NCI-H2029 (cell line): ENCODE measurements at regions not wholly inside any gene's neighbourhood (a gene's known extent, or its start where the extent isn't known, plus 50 kb on each side); places are given as distances from the start of the nearest gene placed in this dataset.
A peak's percentile ranks its signal among the peaks of the same experiment; 100 is the strongest.
"Not testable (repeated sequence)": the region's sequence is repeated elsewhere in the genome, so short reads cannot be mapped to it uniquely, and the experiment has no call there.

ENCODE experiments used
- DNase-seq: peaks from one replicate; lab custom pipeline; 2025; lab: John Stamatoyannopoulos, UW

GRCh38 chr12:85425926-85426325 lies 145.9 kb downstream of the ALX1 start:
- no peak for DNase-seq

- DNase-seq: not testable (repeated sequence)
These were observed 153.1 kb downstream of the ALX1 start for GRCh38 chr12:85433148-85433547.

GRCh38 chr12:85440271-85440670 lies 160.3 kb downstream of the ALX1 start:
- DNase-seq: no peak

- DNase-seq: no peak
These were observed 161.0 kb downstream of the ALX1 start for GRCh38 chr12:85441025-85441424.

GRCh38 chr12:85441741-85442140 lies 161.7 kb downstream of the ALX1 start:
- peak; percentile 3 for DNase-seq

- no peak for DNase-seq
These were observed 165.3 kb downstream of the ALX1 start for GRCh38 chr12:85445060-85445938.

GRCh38 chr12:85448031-85448430 lies 168.0 kb downstream of the ALX1 start:
- no peak for DNase-seq

- peak; percentile 3 for DNase-seq
These were observed 168.6 kb downstream of the ALX1 start for GRCh38 chr12:85448548-85449139.

GRCh38 chr12:85457016-85457415 lies 177.0 kb downstream of the ALX1 start:
- no peak for DNase-seq

GRCh38 chr12:85461127-85461526 lies 181.1 kb downstream of the ALX1 start:
- no peak for DNase-seq

- DNase-seq: no peak
These were observed 182.9 kb downstream of the ALX1 start for GRCh38 chr12:85462888-85463287.

GRCh38 chr12:85466890-85467289 lies 186.9 kb downstream of the ALX1 start:
- DNase-seq: no peak

- peak; percentile 59 for DNase-seq
These were observed 188.5 kb downstream of the ALX1 start for GRCh38 chr12:85468356-85469157.

GRCh38 chr12:85469158-85470086 lies 189.4 kb downstream of the ALX1 start:
- DNase-seq: peak; percentile 81

GRCh38 chr12:85475277-85475676 lies 195.3 kb downstream of the ALX1 start:
- not testable (repeated sequence) for DNase-seq

GRCh38 chr12:85476756-85477155 lies 196.7 kb downstream of the ALX1 start:
- DNase-seq: no peak

- no peak for DNase-seq
These were observed 204.4 kb downstream of the ALX1 start for GRCh38 chr12:85484387-85484786.

- DNase-seq: peak; percentile 12
These were observed 209.2 kb downstream of the ALX1 start for GRCh38 chr12:85489194-85489593.

GRCh38 chr12:85504164-85504563 lies 224.1 kb downstream of the ALX1 start:
- no peak for DNase-seq

GRCh38 chr12:85504624-85505023 lies 224.6 kb downstream of the ALX1 start:
- no peak for DNase-seq

GRCh38 chr12:85507456-85507855 lies 227.4 kb downstream of the ALX1 start:
- DNase-seq: no peak
